AG04449 (cell line): ENCODE measurements at regions not wholly inside any gene's neighbourhood (a gene's known extent, or its start where the extent isn't known, plus 50 kb on each side); places are given as distances from the start of the nearest gene placed in this dataset.

Experiments
- CTCF ChIA-PET: fragments of 350-600 bp; formaldehyde crosslinking; extraction: SDS; loops from one replicate; lab custom pipeline; 2021; ENCODE audit warnings: antibody characterized with exemption; lab: Yijun Ruan, JAX
- POLR2A ChIA-PET: fragments of 400-600, 350-600 bp; formaldehyde crosslinking; extraction: SDS; loops from one replicate; lab custom pipeline; 2020; ENCODE audit warnings: antibody characterized with exemption, inconsistent platforms; lab: Yijun Ruan, JAX
- DNase-seq: peaks from one replicate; pipeline ENCODE4 v3.0.0-alpha.2; 2010; ENCODE audit warnings: low read depth, low spot score
- H3K4me3 ChIP-seq: 2 replicates; pipeline ENCODE4 v1.5.1; 2011; ENCODE audit warnings: low read depth, mild to moderate bottlenecking, control low read depth, low read length
- TF ChIP-seq, protein P1 (sequence below): IDR thresholded peaks from one replicate; pipeline ENCODE4 v1.5.1; 2011; ENCODE audit warnings: mild to moderate bottlenecking, moderate library complexity, low read length, control low read depth, inconsistent platforms; ENCODE audit not compliant: insufficient read depth; ENCODE audit errors: missing control alignments

GRCh38 chrX:9368262-9368661 is 96.6 kb upstream of the TBL1X start:
- DNase-seq, result no peak
- H3K4me3 ChIP-seq, result no peak overlapping the region
- TF ChIP-seq, protein P1, sequence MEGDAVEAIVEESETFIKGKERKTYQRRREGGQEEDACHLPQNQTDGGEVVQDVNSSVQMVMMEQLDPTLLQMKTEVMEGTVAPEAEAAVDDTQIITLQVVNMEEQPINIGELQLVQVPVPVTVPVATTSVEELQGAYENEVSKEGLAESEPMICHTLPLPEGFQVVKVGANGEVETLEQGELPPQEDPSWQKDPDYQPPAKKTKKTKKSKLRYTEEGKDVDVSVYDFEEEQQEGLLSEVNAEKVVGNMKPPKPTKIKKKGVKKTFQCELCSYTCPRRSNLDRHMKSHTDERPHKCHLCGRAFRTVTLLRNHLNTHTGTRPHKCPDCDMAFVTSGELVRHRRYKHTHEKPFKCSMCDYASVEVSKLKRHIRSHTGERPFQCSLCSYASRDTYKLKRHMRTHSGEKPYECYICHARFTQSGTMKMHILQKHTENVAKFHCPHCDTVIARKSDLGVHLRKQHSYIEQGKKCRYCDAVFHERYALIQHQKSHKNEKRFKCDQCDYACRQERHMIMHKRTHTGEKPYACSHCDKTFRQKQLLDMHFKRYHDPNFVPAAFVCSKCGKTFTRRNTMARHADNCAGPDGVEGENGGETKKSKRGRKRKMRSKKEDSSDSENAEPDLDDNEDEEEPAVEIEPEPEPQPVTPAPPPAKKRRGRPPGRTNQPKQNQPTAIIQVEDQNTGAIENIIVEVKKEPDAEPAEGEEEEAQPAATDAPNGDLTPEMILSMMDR, result no peak
- ChIA-PET CTCF (no interaction called here), POLR2A (no interaction called here)

DNA sequence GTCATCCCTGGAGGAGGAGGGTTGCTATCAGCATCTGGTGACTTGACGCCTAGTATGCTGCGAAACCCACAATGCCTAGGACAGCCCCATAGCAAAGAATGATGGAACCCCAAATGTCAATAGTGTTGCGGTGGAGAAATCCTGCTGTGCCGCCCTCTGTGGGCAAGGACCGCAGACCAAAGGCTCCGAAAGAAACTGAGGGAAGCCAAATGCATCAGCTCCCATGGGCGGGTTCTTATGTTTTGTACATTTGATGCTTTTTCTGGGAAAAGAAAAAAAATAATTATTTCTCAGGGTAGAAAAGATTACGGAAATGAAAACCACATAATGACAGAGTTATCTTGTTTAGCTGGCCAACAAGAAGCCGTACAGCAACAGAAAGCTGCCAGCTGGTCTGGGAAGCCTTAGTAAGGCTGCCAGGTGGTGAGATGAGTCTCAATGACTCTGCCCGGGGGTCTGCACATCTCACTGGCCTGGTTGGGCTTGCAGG is 95.0 kb upstream of the TBL1X start:
- POLR2A ChIA-PET, result no interaction called here
- TF ChIP-seq, protein P1, result no peak

DNA sequence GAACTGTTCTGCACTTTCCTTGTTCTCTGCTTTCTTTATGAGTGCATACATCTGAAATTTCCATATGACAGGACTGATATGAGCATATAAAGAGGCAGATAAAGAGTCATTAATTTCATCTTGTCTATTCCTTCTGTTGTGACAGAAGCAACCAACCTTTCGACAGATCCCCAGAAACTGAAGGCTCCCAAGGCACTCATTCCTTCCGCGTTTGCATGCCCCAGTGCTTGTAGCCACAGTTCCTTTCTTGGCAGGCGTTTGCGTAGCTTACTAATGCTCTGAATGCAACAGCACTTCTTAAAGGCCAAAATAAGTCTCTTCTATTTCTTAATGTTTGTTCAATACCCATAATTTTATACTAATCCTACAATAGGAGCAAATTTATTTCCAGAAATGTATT is 94.0 kb upstream of the TBL1X start:
- TF ChIP-seq, protein P1, result no peak
- ChIA-PET POLR2A (no interaction called here), CTCF (no interaction called here)
- no peak for DNase-seq
- H3K4me3 ChIP-seq, result no peak overlapping the region

More for the DNA sequence above, 95.0 kb upstream of the TBL1X start:
- DNase-seq, result no peak
- CTCF ChIA-PET, result no interaction called here
- no peak overlapping the region for H3K4me3 ChIP-seq

GRCh38 chrX:9372866-9373265 is 92.0 kb upstream of the TBL1X start:
- CTCF ChIA-PET, result interaction anchor here (0.7 kb wide), 1 partner anchor 78 kb away, joined by 3 read pairs; no protein-coding TSS in a partner anchor

GRCh38 chrX:9373789-9374188 is 91.1 kb upstream of the TBL1X start:
- H3K4me3 ChIP-seq, result no peak overlapping the region
- DNase-seq, result no peak
- TF ChIP-seq, protein P1, result no peak
- CTCF ChIA-PET, result no interaction called here
- POLR2A ChIA-PET, result no interaction called here

More at GRCh38 chrX:9372866-9373265, 92.0 kb upstream of the TBL1X start:
- POLR2A ChIA-PET, result no interaction called here
- no peak for DNase-seq
- TF ChIP-seq, protein P1, result no peak
- no peak overlapping the region for H3K4me3 ChIP-seq

DNA sequence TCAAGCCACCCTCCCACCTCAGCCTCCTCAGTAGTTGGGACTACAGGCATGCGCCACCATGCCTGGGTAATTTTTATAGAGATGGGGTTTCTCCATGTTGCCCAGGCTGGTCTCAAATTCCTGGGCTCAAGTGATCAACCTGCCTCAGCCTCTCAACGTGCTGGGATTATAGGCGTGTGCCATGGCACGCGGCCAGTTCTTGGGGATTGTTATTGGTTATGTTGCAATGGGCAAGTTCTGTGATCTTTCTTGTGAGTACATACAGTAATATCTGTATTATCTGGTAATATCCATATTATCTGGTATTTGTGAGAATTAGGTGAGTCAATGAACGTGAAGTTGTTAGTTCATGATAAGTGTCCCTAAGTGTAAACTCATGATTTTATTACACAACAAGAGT is 90.3 kb upstream of the TBL1X start:
- POLR2A ChIA-PET, result no interaction called here
- CTCF ChIA-PET, result no interaction called here
- H3K4me3 ChIP-seq, result no peak overlapping the region
- TF ChIP-seq, protein P1, result no peak
- no peak for DNase-seq
